ENCODE measurements at regions not wholly inside any gene's neighbourhood (a gene's known extent, or its start where the extent isn't known, plus 50 kb on each side); places are given as distances from the start of the nearest gene placed in this dataset.

- no peak for TF ChIP-seq ZBTB44 (tag by site-specific recombination; IDR thresholded peaks at IDR 0.05)
- no peak for TF ChIP-seq ZBTB20 (tag by site-specific recombination; IDR thresholded peaks at IDR 0.05)
- no peak for TF ChIP-seq ZNF132 (tag by site-specific recombination; IDR thresholded peaks at IDR 0.05; ENCODE audit: borderline replicate concordance)
- TF ChIP-seq AEBP2 (tag by site-specific recombination; IDR thresholded peaks at IDR 0.05; ENCODE audit: borderline replicate concordance) = no peak
- TF ChIP-seq ZNF214 (tag by site-specific recombination; IDR thresholded peaks at IDR 0.05; ENCODE audit: borderline replicate concordance) = no peak
- TF ChIP-seq ZNF169 (tag by site-specific recombination; IDR thresholded peaks at IDR 0.05) = no peak
- no peak for TF ChIP-seq ZNF354C (tag by site-specific recombination; IDR thresholded peaks at IDR 0.05; ENCODE audit: borderline replicate concordance, low read depth)
- TF ChIP-seq ZNF529 (tag by site-specific recombination; IDR thresholded peaks at IDR 0.05; ENCODE audit: insufficient replicate concordance) = no peak
- no peak for TF ChIP-seq ZFHX2 (tag by site-specific recombination; conservative IDR thresholded peaks at IDR 0.05)
- TF ChIP-seq ZBTB11 (tag by site-specific recombination; conservative IDR thresholded peaks at IDR 0.05; ENCODE audit: low read depth) = no peak
- no peak for TF ChIP-seq ZEB2 (tag by site-specific recombination; IDR thresholded peaks at IDR 0.05)
Measured at GRCh38 chr5:4531756-4532704, 608.1 kb upstream of the ADAMTS16 start (continued).

- ChIA-PET POLR2A (no interaction called here), CTCF (no interaction called here)
- H3K27ac ChIP-seq (ENCODE audit: extremely low read depth, low read depth, low read length) = no peak overlapping the region
- H3K9me3 ChIP-seq (ENCODE audit: control insufficient read depth, insufficient read depth, low read depth, low read length) = no peaks in the 10 kb centered on the region
- H3K4me3 ChIP-seq (ENCODE audit: low read depth, low read length) = no peak overlapping the region
- no peaks in the 10 kb centered on the region for H3K4me1 ChIP-seq (ENCODE audit: control insufficient read depth, insufficient read depth, low read length)
- TF ChIP-seq REPIN1 (tag by site-specific recombination; IDR thresholded peaks at IDR 0.05; ENCODE audit: low read depth) = no peak
- no peak for TF ChIP-seq ZNF623 (tag by site-specific recombination; IDR thresholded peaks at IDR 0.05)
- no peak for TF ChIP-seq ZNF510 (tag by site-specific recombination; IDR thresholded peaks at IDR 0.05; ENCODE audit: insufficient replicate concordance)
- no peak for TF ChIP-seq BCL11A (tag by site-specific recombination; IDR thresholded peaks at IDR 0.05; ENCODE audit: low read depth)
- TF ChIP-seq BCL11B (tag by site-specific recombination; IDR thresholded peaks at IDR 0.05; ENCODE audit: low read depth) = no peak
- TF ChIP-seq SP2 (tag by site-specific recombination; IDR thresholded peaks at IDR 0.05) = no peak
- TF ChIP-seq GLIS2 (tag by site-specific recombination; IDR thresholded peaks at IDR 0.05) = no peak
- no peak for TF ChIP-seq FEZF1 (tag by site-specific recombination; IDR thresholded peaks at IDR 0.05)
- H3K36me3 ChIP-seq (ENCODE audit: control insufficient read depth in 2 of 2, insufficient read depth in 1 of 2, low read length in 2 of 2) = no peaks in the 10 kb centered on the region
Measured at GRCh38 chr5:4532705-4533080, 607.4 kb upstream of the ADAMTS16 start.
